ENCODE measurements at regions not wholly inside any gene's neighbourhood (a gene's known extent, or its start where the extent isn't known, plus 50 kb on each side); places are given as distances from the start of the nearest gene placed in this dataset.

GRCh38 chr19:31900991-31901390, 444.4 kb upstream of the ZNF507 start:
- intact Hi-C loops (cut with DNase I; ENCODE audit: low total_unique reads) (no loop called here), in situ Hi-C loops (cut with MboI; ENCODE audit: low pct_ligation_motif_present in 1 of 4, low pct_unique_long_range_greater_than_20kb in 1 of 4, low sequenced_read_pairs in 3 of 4) (no loop called here)
- TF ChIP-seq CTCF (IDR thresholded peaks at IDR 0.05) (no peak), POLR2AphosphoS5 (IDR thresholded peaks at IDR 0.05) (no peak), EP300 (IDR thresholded peaks at IDR 0.05; ENCODE audit: low read depth) (no peak), POLR2A (IDR thresholded peaks at IDR 0.05) (no peak)
- no peaks in the 10 kb centered on the region for H3K27me3 ChIP-seq
- 60 to 66% methylated on average over 1 to 2 of the region's 2 CpGs for WGBS, 2 donors (ENCODE audit: low coverage in 1 of 2)
- no peaks in the 10 kb centered on the region for H3K4me1 ChIP-seq
- no peak overlapping the region for H3K27ac ChIP-seq
- no peak for DNase-seq
- H3K36me3 ChIP-seq, result no peaks in the 10 kb centered on the region
- no peaks in the 10 kb centered on the region for H3K9me3 ChIP-seq
- H3K4me3 ChIP-seq, result no peak overlapping the region

DNA sequence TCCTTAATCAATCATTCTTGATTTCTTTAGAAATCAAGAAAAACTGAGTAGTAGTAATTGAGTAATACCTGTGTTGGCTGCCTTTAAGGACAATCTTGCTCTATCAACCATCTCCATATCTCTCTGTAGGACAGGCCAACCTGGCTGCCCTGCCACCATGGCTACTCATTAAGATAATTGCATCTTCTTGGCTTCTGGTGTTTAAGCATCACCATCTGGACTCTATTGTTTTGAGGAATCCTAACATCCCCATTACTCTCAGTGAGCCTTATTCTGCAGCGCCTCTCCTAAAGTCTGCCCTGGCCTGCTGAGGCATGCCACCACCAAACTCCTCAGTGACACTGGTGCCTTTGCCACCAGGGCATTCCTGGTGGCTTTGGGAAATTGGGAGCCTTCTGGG, 442.6 kb upstream of the ZNF507 start:
- 76 to 100% methylated on average over 1 of the region's 1 CpG for whole genome bisulfite sequencing, 2 donors (ENCODE audit: low coverage in 1 of 2)
- no peaks in the 10 kb centered on the region for H3K27me3 ChIP-seq
- TF ChIP-seq POLR2AphosphoS5 (IDR thresholded peaks at IDR 0.05) (no peak), EP300 (IDR thresholded peaks at IDR 0.05; ENCODE audit: low read depth) (no peak), POLR2A (IDR thresholded peaks at IDR 0.05) (no peak), CTCF (IDR thresholded peaks at IDR 0.05) (no peak)
- intact Hi-C loops (cut with DNase I; ENCODE audit: low total_unique reads) (no loop called here), in situ Hi-C loops (cut with MboI; ENCODE audit: low pct_ligation_motif_present in 1 of 4, low pct_unique_long_range_greater_than_20kb in 1 of 4, low sequenced_read_pairs in 3 of 4) (no loop called here)
- H3K4me1 ChIP-seq, result no peaks in the 10 kb centered on the region
- H3K4me3 ChIP-seq, result no peak overlapping the region
- H3K36me3 ChIP-seq, result no peaks in the 10 kb centered on the region
- no peaks in the 10 kb centered on the region for H3K9me3 ChIP-seq
- no peak for DNase-seq
- no peak overlapping the region for H3K27ac ChIP-seq

GRCh38 chr19:31903979-31904378, 441.4 kb upstream of the ZNF507 start:
- in situ Hi-C loops (cut with MboI; ENCODE audit: low pct_ligation_motif_present in 1 of 4, low pct_unique_long_range_greater_than_20kb in 1 of 4, low sequenced_read_pairs in 3 of 4), result no loop called here
- TF ChIP-seq POLR2AphosphoS5 (IDR thresholded peaks at IDR 0.05) (no peak), EP300 (IDR thresholded peaks at IDR 0.05; ENCODE audit: low read depth) (no peak), CTCF (IDR thresholded peaks at IDR 0.05) (no peak)
- WGBS, 2 donors (ENCODE audit: low coverage in 1 of 2), result 31 to 60% methylated on average over 2 of the region's 2 CpGs
- no peaks in the 10 kb centered on the region for H3K36me3 ChIP-seq
- no peak for DNase-seq
- no peak overlapping the region for H3K4me3 ChIP-seq
- no peak overlapping the region for H3K27ac ChIP-seq
- no peaks in the 10 kb centered on the region for H3K4me1 ChIP-seq
- intact Hi-C loops (cut with DNase I; ENCODE audit: low total_unique reads), result no loop called here
- no peaks in the 10 kb centered on the region for H3K27me3 ChIP-seq
- H3K9me3 ChIP-seq, result no peaks in the 10 kb centered on the region

GRCh38 chr19:31906111-31906871, 439.1 kb upstream of the ZNF507 start:
- no peaks in the 10 kb centered on the region for H3K27me3 ChIP-seq
- peak; percentile 9 for DNase-seq
- no peak overlapping the region for H3K4me3 ChIP-seq
- no peaks in the 10 kb centered on the region for H3K9me3 ChIP-seq
- intact Hi-C loops (cut with DNase I; ENCODE audit: low total_unique reads) (no loop called here), in situ Hi-C loops (cut with MboI; ENCODE audit: low pct_ligation_motif_present in 1 of 4, low pct_unique_long_range_greater_than_20kb in 1 of 4, low sequenced_read_pairs in 3 of 4) (no loop called here)
- H3K36me3 ChIP-seq, result no peaks in the 10 kb centered on the region
- no peak for TF ChIP-seq CTCF (IDR thresholded peaks at IDR 0.05)
- peak in 2 of 3 donors; percentile 58 to 64 for TF ChIP-seq POLR2AphosphoS5 (IDR thresholded peaks at IDR 0.05)
- TF ChIP-seq POLR2A (IDR thresholded peaks at IDR 0.05), result no peak
- no peak for TF ChIP-seq EP300 (IDR thresholded peaks at IDR 0.05; ENCODE audit: low read depth)
- WGBS, 2 donors (ENCODE audit: low coverage in 1 of 2), result 30 to 33% methylated on average over 5 to 9 of the region's 9 CpGs
- H3K4me1 ChIP-seq, result no peaks in the 10 kb centered on the region
- peak overlapping the region; percentile 39 to 60 (median 50) for H3K27ac ChIP-seq

Measured in transverse colon (tissue), 4 donors.